HG03025 (cell line): ENCODE measurements at regions not wholly inside any gene's neighbourhood (a gene's known extent, or its start where the extent isn't known, plus 50 kb on each side); places are given as distances from the start of the nearest gene placed in this dataset.

Experiments
- ATAC-seq: cut with Tn5 transposase; IDR thresholded peaks from one replicate; pipeline ENCODE4 v1.9.1; 2021; ENCODE audit warnings: mild to moderate bottlenecking, moderate library complexity; ENCODE audit not compliant: unreplicated experiment, low FRiP score

- no peak for ATAC-seq
These were observed 416.5 kb downstream of the MLLT3 start for GRCh38 chr9:20205821-20206220.

DNA sequence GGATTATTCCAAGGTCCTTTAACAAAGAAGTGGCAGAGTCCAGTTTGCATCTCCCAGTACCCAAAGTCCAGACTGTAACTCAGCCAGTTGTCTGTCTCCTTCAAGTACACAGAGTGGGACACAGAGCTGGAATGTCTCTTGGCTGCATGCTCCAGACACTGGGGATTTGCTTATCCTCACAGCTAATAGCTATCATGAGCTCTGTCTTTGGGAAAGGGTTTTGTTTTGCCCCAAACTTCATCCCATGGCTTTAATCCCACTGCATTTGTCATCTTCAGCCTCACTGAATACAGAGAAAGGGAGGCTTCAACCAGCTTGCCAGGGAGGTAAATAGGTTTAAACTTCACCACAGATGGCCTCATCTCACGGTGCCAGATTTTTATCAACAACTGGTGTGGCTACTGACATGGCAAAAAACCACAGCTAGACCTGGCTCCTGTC lies 412.2 kb upstream of the SLC24A2 start:
- no peak for ATAC-seq

DNA sequence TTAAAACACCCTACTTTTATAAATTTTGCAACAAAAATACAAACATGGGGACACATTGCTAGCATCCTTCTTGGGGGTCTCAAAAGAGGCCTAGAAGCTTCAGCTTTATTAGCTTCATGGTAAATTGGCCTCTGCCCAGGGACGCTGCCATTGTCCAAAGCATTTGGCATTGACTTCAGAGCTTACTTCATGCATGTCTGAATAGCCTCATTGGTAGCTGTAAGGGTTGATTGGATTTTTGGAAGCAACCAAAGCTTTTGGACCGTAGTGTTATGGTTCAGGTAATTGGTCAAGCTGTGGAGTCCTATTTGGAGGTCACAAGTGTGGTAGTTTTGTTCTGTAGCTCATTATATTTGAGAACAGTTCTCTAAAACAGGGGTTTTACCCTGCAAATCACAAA lies 411.7 kb upstream of the SLC24A2 start:
- no peak for ATAC-seq

- no peak for ATAC-seq
These were observed 410.3 kb upstream of the SLC24A2 start for GRCh38 chr9:20199111-20199510.

DNA sequence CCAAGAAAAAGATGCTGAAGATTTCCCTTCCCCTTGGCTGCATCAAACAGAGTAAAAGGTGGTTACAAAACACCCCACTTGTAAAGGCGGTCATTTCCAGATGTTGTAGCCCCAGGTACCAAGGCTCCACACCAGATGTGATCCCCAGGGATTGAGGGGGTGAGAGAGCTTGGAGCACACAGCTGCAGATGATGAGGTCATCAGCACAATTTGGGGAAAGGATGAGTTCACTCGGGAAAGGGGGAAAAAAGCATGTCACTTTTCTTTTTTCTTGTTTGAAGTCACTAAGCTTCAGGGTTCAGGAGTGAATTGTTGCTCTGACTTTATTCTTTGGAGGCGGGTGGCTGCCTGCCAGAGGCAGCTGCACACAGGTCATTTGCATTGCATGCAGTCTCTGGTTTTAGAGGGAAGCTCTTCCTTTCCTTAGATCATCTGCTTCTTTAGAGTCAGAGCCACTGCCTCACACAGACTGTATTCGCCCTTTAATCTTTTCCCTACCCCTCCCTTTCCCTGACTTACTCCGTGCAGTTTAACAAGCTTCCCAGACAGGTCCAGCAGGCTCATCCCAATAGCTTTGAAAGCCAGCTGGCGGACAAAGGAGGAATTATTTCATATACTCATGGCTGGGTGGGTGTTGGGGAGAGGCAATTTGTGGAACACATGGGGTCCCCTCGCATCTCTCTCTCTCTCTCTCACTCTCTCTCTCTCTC lies 409.3 kb upstream of the SLC24A2 start:
- no peak for ATAC-seq

DNA sequence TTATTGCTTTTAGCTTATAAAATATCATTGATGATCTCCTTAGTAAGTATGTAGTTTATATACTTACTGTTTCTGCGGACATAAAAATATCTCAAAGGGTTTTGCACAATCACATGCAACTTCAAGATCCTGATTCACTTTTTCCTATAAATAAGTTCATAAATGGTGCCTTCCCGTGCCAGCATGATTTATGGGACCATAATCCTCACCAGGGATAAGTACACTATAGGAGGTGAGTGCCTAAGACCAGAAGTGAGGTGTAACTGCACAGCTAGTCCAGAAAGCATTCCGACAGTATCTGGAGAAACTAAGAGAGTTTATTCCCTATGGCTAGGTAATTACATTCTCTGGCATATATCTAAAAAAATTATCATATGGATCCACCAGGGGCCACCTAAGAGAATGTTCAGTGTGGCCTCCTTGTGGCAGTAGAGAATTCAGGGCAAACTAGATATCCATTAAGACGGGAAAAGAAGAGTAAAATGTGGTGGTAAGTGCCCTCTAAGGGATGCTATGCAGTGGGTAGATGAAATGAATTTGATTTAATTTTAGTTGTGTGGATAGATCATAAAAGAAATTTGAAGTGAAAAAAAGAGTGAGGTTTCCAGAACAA lies 402.5 kb upstream of the SLC24A2 start:
- no peak for ATAC-seq

GRCh38 chr9:20189871-20190270 lies 401.0 kb upstream of the SLC24A2 start:
- no peak for ATAC-seq

DNA sequence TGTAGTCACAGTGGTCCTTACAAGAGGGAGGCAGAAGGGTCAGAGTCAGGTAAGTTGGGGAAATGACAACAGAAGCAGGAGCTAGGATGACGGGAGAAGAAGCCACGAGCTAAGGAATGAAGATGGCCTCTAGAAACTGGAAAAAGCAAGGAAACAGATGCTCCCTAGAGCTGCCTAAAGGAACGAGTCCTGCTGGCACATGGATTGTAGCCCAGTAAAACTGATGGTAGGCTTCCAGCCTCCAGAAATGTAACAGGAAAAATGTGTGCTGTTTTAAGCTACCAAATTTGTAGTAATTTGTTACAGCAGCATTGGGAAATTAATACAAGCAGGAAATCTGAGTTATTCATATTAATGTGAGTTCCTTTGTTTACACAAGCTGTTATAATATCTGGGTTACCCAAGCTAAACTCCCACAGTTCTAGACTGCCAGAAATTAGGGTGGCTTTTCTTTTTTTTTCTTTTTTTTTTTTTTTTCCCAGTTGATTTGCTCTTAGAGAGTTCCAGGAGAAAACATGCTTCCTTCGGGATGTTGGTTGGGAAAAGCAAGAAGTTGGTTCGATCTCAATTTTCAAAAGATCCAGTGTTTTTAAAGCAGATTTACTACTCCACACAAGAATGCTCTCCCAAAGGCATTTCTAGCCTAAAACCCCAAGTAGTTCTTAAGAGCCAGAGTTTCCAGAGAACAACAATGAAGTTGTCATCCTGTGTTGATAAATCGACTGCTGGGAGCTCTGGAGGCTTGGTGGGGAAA lies 400.0 kb upstream of the SLC24A2 start:
- no peak for ATAC-seq

GRCh38 chr9:20187318-20187717 lies 398.5 kb upstream of the SLC24A2 start:
- ATAC-seq: no peak

GRCh38 chr9:20186823-20187222 lies 398.0 kb upstream of the SLC24A2 start:
- no peak for ATAC-seq

- ATAC-seq: no peak
These were observed 397.4 kb upstream of the SLC24A2 start for GRCh38 chr9:20186231-20186630.

DNA sequence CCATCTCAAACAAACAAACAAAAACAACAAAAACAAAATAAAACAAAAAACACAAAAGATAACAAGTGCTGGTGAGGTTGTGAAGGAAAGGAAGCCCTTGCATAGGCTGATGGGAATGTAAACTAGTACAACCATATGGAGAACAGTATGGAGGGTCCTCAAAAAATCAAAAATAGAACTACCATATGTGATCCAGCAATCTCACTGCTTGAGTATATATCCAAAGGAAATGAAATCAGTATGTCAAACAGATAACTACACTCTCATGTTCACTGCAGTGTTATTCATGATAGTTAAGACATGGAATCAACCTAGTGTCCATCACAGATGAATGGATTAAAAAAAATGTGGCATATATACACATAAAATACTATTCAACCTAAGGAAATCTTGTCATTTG lies 395.7 kb upstream of the SLC24A2 start:
- ATAC-seq: no peak

DNA sequence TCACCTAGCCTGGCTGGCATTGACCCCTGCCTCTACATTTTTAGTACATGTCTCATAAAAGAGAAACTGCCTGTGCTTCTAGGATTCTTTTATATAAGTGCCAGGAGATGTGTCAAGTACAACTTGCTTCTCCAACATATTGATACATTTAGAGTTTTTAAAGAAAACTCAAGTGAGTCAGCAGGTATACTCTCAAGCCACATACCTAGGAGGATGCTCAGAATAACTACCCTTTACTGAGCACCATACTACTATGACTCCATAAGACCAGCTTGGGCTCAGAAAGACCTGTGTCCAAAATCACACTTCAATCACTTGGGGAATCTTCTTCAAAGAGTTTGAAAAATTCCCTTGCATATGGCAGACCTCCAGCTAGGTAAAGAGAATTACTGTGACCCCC lies 389.8 kb upstream of the SLC24A2 start:
- ATAC-seq: no peak

GRCh38 chr9:20178197-20178596 lies 389.4 kb upstream of the SLC24A2 start:
- ATAC-seq: no peak

- no peak for ATAC-seq
These were observed 381.3 kb upstream of the SLC24A2 start for GRCh38 chr9:20170122-20170521.

DNA sequence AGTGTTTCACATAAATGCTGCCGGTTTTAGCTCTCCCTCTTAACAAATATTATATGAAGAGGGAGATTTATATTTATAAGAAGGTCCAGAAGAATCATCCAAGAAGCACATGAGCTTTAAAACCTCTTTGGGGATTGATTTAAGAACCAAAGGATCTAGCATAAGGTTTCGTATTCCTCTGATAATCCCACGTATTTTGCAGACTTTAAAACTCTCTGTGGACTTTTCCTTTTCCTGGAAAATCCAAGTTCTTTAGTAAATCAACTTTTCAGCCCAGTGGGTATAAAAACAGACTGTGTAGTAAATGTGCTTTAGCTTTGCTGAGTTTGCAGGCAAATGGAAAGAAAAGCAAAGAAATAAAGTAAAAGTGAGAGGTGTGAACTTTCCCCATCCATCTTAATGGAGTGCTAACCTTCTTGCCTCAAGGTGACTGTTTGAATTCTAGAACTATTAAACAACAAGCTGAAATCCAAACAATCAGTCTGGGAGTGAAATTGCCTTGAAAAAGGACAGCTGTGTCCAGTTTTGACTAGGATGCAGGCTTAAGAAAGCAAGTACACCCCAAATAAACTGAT lies 363.4 kb upstream of the SLC24A2 start:
- ATAC-seq: no peak

- no peak for ATAC-seq
These were observed 359.6 kb upstream of the SLC24A2 start for GRCh38 chr9:20148416-20148815.

- no peak for ATAC-seq
These were observed 355.4 kb upstream of the SLC24A2 start for GRCh38 chr9:20144197-20144596.

- no peak for ATAC-seq
These were observed 351.0 kb upstream of the SLC24A2 start for GRCh38 chr9:20139763-20140290.

GRCh38 chr9:20138841-20139240 lies 350.0 kb upstream of the SLC24A2 start:
- no peak for ATAC-seq

GRCh38 chr9:20138116-20138515 lies 349.3 kb upstream of the SLC24A2 start:
- ATAC-seq: no peak
